OCI-LY7 (cell line): ENCODE measurements at regions not wholly inside any gene's neighbourhood (a gene's known extent, or its start where the extent isn't known, plus 50 kb on each side); places are given as distances from the start of the nearest gene placed in this dataset.

Source experiments
- BruUV-seq: library from RNA; stranded (reverse); fragments of 400-500 nt; replicated peaks from 2 replicates; lab custom pipeline; 2021; lab: Mats Ljungman, UMichigan
- CTCF ChIA-PET: fragments of 300-600 bp; sonication (Branson Sonifier 250); formaldehyde crosslinking; loops from one replicate; lab custom pipeline; 2022; ENCODE audit warnings: antibody characterized with exemption; ENCODE audit not compliant: unreplicated experiment; lab: Charles Lee
- POLR2A ChIA-PET: fragments of 300-600 bp; sonication (Branson Sonifier 250); formaldehyde crosslinking; loops from one replicate; lab custom pipeline; 2022; ENCODE audit warnings: antibody characterized with exemption; lab: Charles Lee
- DNase-seq: peaks from one replicate; pipeline ENCODE4 v3.0.0-alpha.2; 2015; ENCODE audit warnings: low spot score
- H2AFZ ChIP-seq: fragments of 200-600 bp; sonication (generic), shearing (Covaris generic); 2 replicates; pipeline ENCODE4 v1.6.1; 2014; ENCODE audit warnings: mild to moderate bottlenecking, antibody characterized with exemption, low read length, moderate library complexity
- H3K27ac ChIP-seq: fragments of 200-600 bp; sonication (generic); 2 replicates; pipeline ENCODE4 v1.5.1; 2014; ENCODE audit warnings: mixed run types, low read depth, mild to moderate bottlenecking, moderate library complexity, low read length, inconsistent platforms; ENCODE audit not compliant: poor library complexity, severe bottlenecking
- H3K36me3 ChIP-seq: fragments of 200-600 bp; sonication (generic); 2 replicates; pipeline ENCODE4 v1.6.1; 2014; ENCODE audit warnings: mild to moderate bottlenecking, antibody characterized with exemption, low read length, moderate library complexity, mixed read lengths; ENCODE audit not compliant: insufficient read depth
- H3K4me1 ChIP-seq: fragments of 200-600 bp; sonication (generic); 2 replicates; pipeline ENCODE4 v1.5.1; 2014; ENCODE audit warnings: mild to moderate bottlenecking, low read length; ENCODE audit not compliant: insufficient read depth, poor library complexity, severe bottlenecking
- H3K4me2 ChIP-seq: fragments of 200-600 bp; sonication (generic); 2 replicates; pipeline ENCODE4 v1.6.1; 2014; ENCODE audit warnings: mild to moderate bottlenecking, low read length
- H3K4me3 ChIP-seq: fragments of 200-600 bp; sonication (generic); 2 replicates; pipeline ENCODE4 v1.5.1; 2014; ENCODE audit warnings: mild to moderate bottlenecking, low read depth, low read length; ENCODE audit not compliant: poor library complexity, severe bottlenecking
- H3K79me2 ChIP-seq: fragments of 200-600 bp; sonication (generic); 2 replicates; pipeline ENCODE4 v1.6.1; 2016; ENCODE audit warnings: low read depth, mild to moderate bottlenecking, low read length, moderate library complexity, mixed read lengths; ENCODE audit not compliant: insufficient read depth
- H3K9me2 ChIP-seq: fragments of 200-600 bp; sonication (generic); 2 replicates; pipeline ENCODE4 v1.6.1; 2016; ENCODE audit warnings: mild to moderate bottlenecking, low read length, mixed read lengths; ENCODE audit not compliant: insufficient read depth
- H3K9me3 ChIP-seq: fragments of 200-600 bp; sonication (generic); 2 replicates; pipeline ENCODE4 v1.6.1; 2014; ENCODE audit warnings: mild to moderate bottlenecking, mixed run types, low read length, mixed read lengths
- H4K20me1 ChIP-seq: fragments of 200-600 bp; sonication (generic); 2 replicates; pipeline ENCODE4 v1.6.1; 2014; ENCODE audit warnings: mild to moderate bottlenecking, antibody characterized with exemption, low read length, moderate library complexity, mixed read lengths; ENCODE audit not compliant: insufficient read depth
- EZH2phosphoT487 ChIP-seq: fragments of 200-600 bp; sonication (generic); IDR thresholded peaks from 2 replicates; pipeline ENCODE4 v1.6.1; 2018; ENCODE audit warnings: low read depth, borderline replicate concordance, mild to moderate bottlenecking, mixed run types, antibody characterized with exemption, low read length, moderate library complexity, mixed read lengths
- intact Hi-C: fragments of 100-400 bp; cut with micrococcal nuclease; formaldehyde crosslinking; loops from one replicate; pipeline ENCODE4 v1.10.0; 2022; ENCODE audit not compliant: unreplicated experiment
- TF ChIP-seq, protein P1 (sequence below): fragments of 200-600 bp; sonication (generic); conservative IDR thresholded peaks from 2 replicates; pipeline ENCODE4 v1.5.1; 2014; ENCODE audit warnings: mild to moderate bottlenecking, antibody characterized with exemption, low read length, moderate library complexity, mixed read lengths

DNA sequence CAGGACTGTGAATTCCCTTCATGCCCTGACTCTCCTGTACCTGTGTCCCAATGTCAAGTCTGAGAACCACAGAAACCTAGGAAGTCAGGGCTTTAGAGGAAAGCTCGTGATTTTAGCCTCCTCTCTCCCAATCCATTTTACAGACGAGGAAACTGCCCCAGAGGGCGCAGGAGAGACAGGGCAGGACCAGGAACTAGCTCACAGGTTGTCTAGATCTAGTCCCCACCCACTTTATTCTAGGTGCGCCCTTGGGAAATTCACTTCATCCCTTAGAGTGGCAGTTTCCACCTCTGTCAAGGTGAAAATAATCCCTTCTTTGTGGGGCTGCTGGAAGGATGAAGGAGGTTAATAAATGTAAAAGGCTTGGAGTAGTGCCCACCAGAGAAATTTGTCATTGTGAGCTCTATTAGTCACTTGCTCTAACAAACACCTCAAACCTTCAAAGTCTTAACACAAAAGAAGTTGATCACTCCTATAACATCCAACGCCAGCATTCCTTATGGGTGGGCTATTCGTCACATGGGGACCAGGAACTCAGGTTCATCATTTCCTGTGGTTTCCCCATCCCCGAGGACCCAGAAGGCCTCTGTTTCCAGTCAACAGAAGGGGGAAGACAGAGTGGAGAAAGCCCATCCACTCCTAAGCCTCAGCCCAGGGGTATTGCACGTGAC lies 282.3 kb downstream of the XXYLT1 start:
- no peak for DNase-seq
- no peaks in the 10 kb centered on the region for H3K9me3 ChIP-seq
- H3K4me1 ChIP-seq, result no peaks in the 10 kb centered on the region
- H3K79me2 ChIP-seq, result no peaks in the 10 kb centered on the region
- H2AFZ ChIP-seq, result no peak overlapping the region
- no peaks in the 10 kb centered on the region for H4K20me1 ChIP-seq
- H3K27ac ChIP-seq, result no peak overlapping the region
- intact Hi-C loops, result no loop called here
- POLR2A ChIA-PET, result interaction anchor here (0.6 kb wide), 1 partner anchor 78 kb away, joined by 3 read pairs; no protein-coding TSS in a partner anchor
- no peak overlapping the region for H3K4me3 ChIP-seq
- no peaks in the 10 kb centered on the region for H3K9me2 ChIP-seq
- H3K36me3 ChIP-seq, result no peaks in the 10 kb centered on the region
- H3K4me2 ChIP-seq, result no peak overlapping the region
- TF ChIP-seq EZH2phosphoT487, result no peak
- TF ChIP-seq, protein P1, sequence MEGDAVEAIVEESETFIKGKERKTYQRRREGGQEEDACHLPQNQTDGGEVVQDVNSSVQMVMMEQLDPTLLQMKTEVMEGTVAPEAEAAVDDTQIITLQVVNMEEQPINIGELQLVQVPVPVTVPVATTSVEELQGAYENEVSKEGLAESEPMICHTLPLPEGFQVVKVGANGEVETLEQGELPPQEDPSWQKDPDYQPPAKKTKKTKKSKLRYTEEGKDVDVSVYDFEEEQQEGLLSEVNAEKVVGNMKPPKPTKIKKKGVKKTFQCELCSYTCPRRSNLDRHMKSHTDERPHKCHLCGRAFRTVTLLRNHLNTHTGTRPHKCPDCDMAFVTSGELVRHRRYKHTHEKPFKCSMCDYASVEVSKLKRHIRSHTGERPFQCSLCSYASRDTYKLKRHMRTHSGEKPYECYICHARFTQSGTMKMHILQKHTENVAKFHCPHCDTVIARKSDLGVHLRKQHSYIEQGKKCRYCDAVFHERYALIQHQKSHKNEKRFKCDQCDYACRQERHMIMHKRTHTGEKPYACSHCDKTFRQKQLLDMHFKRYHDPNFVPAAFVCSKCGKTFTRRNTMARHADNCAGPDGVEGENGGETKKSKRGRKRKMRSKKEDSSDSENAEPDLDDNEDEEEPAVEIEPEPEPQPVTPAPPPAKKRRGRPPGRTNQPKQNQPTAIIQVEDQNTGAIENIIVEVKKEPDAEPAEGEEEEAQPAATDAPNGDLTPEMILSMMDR, result no peak
- BruUV-seq, result no TSS peak
- CTCF ChIA-PET, result no interaction called here

DNA sequence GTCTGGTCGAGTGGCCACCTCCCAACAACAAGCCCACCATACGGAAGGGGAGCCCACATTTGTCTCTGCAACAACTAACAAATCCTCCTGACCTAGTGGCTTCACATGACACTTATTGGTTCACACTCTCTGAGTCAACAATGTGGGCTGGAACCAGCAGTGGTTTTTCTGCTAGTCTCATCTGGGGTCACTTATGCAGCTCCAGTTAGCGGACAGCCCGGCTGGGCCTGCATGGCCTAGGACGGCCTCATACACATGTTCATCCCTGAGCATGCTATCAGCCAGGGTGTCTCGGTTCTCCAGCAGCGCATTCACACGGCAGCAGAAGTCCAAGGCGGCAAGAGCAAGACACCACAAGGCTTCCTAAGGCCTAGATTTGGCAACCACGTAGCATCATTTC lies 281.7 kb downstream of the XXYLT1 start:
- Histone ChIP-seq H2AFZ (no peak overlapping the region), H3K4me1 (no peaks in the 10 kb centered on the region), H3K9me3 (no peaks in the 10 kb centered on the region), H3K9me2 (no peaks in the 10 kb centered on the region), H3K79me2 (no peaks in the 10 kb centered on the region), H3K4me2 (no peak overlapping the region), H4K20me1 (no peaks in the 10 kb centered on the region), H3K36me3 (no peaks in the 10 kb centered on the region), H3K4me3 (no peak overlapping the region), H3K27ac (no peak overlapping the region)
- POLR2A ChIA-PET, result interaction anchor here (0.6 kb wide), 1 partner anchor 79 kb away, joined by 3 read pairs; no protein-coding TSS in a partner anchor
- CTCF ChIA-PET, result no interaction called here
- intact Hi-C loops, result no loop called here
- BruUV-seq, result no TSS peak
- DNase-seq, result no peak
- TF ChIP-seq, protein P1, result no peak
- TF ChIP-seq EZH2phosphoT487, result no peak

DNA sequence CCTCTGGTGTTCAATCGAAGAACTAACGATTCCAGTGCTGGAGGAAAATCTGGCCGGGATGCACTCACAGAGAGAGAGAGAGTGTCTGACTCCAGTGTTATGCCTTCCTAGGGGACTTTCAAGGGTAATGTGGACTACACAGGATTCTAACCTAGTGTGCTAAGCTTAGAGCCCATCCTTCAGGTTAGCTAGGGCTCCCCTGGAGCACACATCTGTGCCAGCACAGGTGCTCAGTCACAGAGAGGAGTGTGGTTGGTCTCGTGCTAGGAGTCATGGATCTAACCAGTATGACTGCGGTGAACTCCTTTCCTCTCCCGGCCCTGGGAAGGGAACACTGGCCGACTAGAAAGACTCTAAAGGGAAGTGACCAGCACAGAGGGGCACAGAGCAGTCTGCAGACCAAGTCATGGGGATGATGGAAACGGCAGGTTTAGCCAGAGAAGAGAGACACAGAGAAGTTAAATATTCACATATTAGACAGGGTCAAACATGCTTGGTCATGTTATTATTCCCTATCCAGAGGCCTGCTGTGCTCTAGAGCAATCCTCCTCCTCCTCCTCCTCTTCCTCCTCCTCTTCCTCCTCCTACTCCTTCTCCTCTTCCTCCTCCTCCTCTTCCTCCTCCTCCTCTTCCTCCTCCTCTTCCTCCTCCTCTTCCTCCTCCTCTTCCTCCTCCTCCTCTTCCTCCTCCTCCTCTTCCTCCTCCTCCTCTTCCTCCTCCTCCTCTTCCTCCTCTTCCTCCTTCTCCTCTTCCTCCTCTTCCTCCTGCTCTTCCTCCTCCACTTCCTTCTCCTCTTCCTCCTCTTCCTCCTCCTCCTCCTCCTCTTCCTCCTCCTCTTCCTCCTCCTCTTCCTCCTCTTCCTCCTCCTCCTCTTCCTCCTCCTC lies 280.3 kb downstream of the XXYLT1 start:
- Histone ChIP-seq H3K36me3 (no peaks in the 10 kb centered on the region), H3K79me2 (no peaks in the 10 kb centered on the region), H3K9me2 (no peaks in the 10 kb centered on the region), H3K4me3 (no peak overlapping the region), H3K4me1 (no peaks in the 10 kb centered on the region), H3K9me3 (no peaks in the 10 kb centered on the region), H4K20me1 (no peaks in the 10 kb centered on the region), H3K27ac (no peak overlapping the region), H3K4me2 (no peak overlapping the region), H2AFZ (no peak overlapping the region)
- no peak for DNase-seq
- intact Hi-C loops, result no loop called here
- BruUV-seq, result no TSS peak
- ChIA-PET POLR2A (no interaction called here), CTCF (no interaction called here)
- TF ChIP-seq, protein P1, result no peak
- TF ChIP-seq EZH2phosphoT487, result no peak
